ENCODE measurements at regions not wholly inside any gene's neighbourhood (a gene's known extent, or its start where the extent isn't known, plus 50 kb on each side); places are given as distances from the start of the nearest gene placed in this dataset.

GRCh38 chr5:105563842-105564241 lies 2001.3 kb upstream of the NUDT12 start:
- no peak overlapping the region for H3K4me3 ChIP-seq (ENCODE audit: low read depth, low read length)

DNA sequence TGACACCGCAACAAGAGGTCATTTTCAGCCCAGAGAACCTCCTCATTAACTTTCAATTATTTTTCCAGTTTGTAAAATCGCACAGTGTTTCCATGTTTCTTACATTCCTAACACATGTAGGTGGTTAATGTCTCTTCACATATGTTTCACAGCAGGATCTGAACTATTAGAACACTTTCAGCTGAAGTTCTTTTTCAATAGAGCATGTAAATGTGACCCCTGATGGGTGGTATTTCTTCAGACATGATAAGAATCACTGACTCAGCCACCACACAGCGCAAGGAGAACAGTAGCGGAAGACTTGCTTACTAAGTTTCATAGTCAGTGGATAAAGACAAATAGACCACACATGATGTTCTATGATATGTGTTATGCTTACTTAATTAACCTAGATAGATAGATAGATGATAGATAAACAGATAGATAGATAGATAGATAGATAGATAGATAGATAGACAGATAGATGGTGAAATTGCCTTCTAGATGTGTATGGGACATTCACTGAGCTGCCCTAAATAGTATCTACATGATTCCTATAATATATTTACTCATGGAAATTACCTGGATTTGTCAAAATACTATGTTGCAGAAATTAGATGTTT lies 1992.1 kb upstream of the NUDT12 start:
- no peak overlapping the region for H3K4me3 ChIP-seq (ENCODE audit: low read depth, low read length)

GRCh38 chr5:105544300-105544699 lies 1981.7 kb upstream of the NUDT12 start:
- no peak overlapping the region for H3K4me3 ChIP-seq (ENCODE audit: low read depth, low read length)

GRCh38 chr5:105536675-105537074 lies 1974.1 kb upstream of the NUDT12 start:
- H3K4me3 ChIP-seq (ENCODE audit: low read depth, low read length) = no peak overlapping the region

- H3K4me3 ChIP-seq (ENCODE audit: low read depth, low read length) = no peak overlapping the region
Observed at GRCh38 chr5:105530716-105531261, 1968.2 kb upstream of the NUDT12 start.

- no peak overlapping the region for H3K4me3 ChIP-seq (ENCODE audit: low read depth, low read length)
Observed at GRCh38 chr5:105529851-105530250, 1967.3 kb upstream of the NUDT12 start.

DNA sequence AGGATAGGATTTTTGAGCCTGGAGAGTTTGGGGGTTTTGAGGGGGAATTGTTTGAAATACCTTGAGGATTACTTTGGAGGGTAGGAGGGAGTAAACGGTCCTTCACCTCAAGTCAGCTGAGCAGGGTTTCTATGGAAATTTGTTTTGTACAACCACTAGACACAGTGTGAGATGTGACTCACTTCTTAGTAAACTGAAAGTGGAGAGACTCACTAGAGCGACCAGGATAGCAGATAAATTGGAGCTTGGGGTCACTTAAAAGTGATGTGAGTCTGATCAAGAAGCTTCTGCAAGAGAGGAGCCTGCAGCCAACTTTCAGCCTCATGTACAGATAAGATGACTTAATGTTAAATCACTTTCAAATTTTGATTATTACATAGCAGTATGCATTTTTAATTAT lies 1945.9 kb upstream of the NUDT12 start:
- no peak overlapping the region for H3K4me3 ChIP-seq (ENCODE audit: low read depth, low read length)

GRCh38 chr5:105506692-105507277 lies 1944.2 kb upstream of the NUDT12 start:
- H3K4me3 ChIP-seq (ENCODE audit: low read depth, low read length) = no peak overlapping the region

DNA sequence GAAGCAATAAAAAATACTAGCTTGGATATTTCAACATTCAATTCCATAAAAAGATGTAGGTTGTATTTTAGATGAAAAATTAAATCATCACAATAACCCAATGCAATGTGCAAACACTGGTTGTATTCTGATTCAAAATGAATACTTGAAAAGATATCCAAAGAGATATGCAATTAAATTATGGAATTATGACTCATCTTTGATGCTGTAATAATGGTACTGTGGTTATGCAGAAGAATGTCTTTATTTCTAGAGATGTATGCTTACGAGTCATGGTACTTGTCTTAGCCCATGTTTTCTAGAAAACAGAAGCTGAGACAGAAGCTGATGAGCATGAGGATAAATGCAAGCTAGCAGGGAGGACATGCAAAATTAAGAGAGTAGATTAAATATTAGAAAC lies 1941.4 kb upstream of the NUDT12 start:
- no peak overlapping the region for H3K4me3 ChIP-seq (ENCODE audit: low read depth, low read length)

GRCh38 chr5:105501315-105501714 lies 1938.7 kb upstream of the NUDT12 start:
- H3K4me3 ChIP-seq (ENCODE audit: low read depth, low read length) = no peak overlapping the region

DNA sequence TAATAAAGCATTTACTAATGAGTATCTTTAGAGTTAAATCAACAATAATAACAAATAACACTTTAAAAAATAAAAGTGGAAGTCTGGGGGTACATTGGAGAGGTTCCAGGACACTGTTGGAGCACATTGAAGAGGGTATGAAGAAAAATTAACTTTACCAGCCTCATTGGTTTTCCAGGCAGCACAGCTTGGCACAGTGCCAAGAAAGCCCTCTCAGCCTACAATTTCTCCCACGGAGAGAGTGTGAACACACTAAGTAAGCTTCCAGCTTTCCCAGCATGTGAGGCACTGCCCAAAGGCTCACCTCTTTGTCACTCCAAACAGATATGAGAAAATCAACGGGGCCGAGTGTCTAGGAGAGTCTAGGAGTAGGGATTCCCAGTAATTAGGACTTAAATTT lies 1912.8 kb upstream of the NUDT12 start:
- no peak overlapping the region for H3K4me3 ChIP-seq (ENCODE audit: low read depth, low read length)

DNA sequence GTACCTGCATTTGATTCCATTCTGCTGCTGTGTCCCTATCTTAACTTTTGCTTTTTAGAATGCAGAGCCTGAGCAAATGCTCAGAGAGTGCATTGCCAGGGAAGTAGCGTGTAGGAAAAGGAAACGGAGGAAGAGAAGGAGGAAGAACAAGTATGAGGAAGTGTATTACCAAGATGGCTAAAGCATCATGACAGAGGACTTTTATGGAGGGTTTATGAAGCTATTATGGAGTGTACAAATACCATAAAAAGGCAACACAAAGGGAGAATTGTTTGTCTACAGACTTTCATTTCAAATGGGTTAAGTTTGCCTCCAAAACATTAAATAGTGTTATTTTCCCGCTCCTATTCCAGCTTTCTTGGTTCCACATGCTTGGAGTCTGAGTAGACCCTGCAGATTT lies 1899.8 kb upstream of the NUDT12 start:
- no peak overlapping the region for H3K4me3 ChIP-seq (ENCODE audit: low read depth, low read length)

GRCh38 chr5:105460721-105461120 lies 1898.1 kb upstream of the NUDT12 start:
- H3K4me3 ChIP-seq (ENCODE audit: low read depth, low read length) = no peak overlapping the region

DNA sequence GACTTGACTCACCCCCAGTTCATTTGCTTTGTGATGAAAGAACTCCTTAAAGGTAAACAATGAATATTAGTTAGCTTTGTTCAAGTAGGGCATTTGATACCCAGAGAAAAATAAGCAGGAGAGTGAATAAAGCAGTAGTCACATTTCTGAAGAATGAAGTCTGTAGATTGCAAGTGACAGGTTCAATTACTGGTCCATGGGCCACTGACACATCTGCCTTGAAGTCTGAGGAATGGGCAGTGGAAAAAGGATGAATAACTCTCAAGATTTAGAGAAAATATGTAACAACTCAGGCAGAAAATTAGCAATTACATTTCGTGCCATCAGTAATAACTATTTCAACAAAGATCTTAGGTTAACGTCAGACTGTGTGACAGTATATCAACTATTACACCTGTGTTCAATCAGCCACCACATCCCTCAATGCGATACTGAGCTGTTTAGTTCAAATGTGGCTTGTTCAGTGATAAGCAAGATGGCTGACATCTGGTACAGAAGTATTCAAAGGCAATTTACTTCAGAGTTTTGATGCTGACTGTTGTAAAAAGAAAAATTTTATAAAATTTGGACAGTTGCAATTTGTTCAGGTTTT lies 1890.7 kb upstream of the NUDT12 start:
- no peak overlapping the region for H3K4me3 ChIP-seq (ENCODE audit: low read depth, low read length)

- H3K4me3 ChIP-seq (ENCODE audit: low read depth, low read length) = no peak overlapping the region
Observed at GRCh38 chr5:105448271-105448670, 1885.7 kb upstream of the NUDT12 start.

GRCh38 chr5:105430516-105430915 lies 1867.9 kb upstream of the NUDT12 start:
- no peak overlapping the region for H3K4me3 ChIP-seq (ENCODE audit: low read depth, low read length)

- no peak overlapping the region for H3K4me3 ChIP-seq (ENCODE audit: low read depth, low read length)
Observed at GRCh38 chr5:105428451-105429380, 1866.1 kb upstream of the NUDT12 start.

DNA sequence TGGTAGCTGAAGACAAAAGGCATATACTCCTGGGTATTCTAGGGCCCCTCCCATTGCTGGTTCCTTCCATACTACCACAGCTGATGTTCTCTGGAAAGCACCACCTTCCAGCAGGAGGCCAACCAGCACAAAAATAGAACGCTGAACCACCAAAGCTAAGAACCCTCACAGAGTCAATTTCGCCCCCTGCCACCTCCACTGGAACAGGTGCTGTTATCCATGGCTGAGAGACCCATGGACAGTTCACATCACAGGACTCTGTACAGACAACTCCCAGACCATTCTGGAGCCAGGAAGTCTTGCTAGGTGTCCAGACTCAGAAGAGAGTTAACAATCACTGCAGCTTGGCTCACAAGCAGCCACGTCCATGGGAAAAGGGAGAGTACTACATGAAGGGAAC lies 1851.5 kb upstream of the NUDT12 start:
- H3K4me3 ChIP-seq (ENCODE audit: low read depth, low read length) = no peak overlapping the region

DNA sequence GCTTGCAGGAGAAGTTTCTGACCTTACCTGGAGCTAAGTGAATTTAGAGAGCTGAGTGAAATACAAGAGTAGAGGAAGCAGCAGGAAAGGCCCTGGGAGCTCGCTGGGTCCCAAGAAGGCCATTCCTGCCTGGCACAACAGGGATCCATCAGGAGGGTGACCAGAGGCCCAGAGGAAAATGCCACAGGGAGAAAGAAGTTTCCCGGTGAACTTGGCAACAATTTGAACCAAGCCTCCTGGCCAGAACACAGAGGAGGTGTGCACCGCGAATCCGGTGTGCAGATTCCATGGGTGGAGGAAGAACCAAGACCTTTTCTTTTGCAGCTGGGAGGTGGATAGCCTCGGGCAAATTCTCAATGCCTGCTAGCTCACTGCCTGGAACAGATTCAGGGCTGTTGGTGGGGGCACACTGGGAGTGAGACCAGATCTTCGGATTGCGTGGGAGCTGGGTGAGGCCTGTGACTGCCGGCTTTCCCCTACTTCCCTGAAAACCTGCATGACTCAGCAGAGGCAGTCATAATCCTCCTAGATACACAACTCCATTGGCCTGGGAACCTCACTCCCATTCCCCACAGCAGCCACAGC lies 1850.9 kb upstream of the NUDT12 start:
- H3K4me3 ChIP-seq (ENCODE audit: low read depth, low read length) = no peak overlapping the region

DNA sequence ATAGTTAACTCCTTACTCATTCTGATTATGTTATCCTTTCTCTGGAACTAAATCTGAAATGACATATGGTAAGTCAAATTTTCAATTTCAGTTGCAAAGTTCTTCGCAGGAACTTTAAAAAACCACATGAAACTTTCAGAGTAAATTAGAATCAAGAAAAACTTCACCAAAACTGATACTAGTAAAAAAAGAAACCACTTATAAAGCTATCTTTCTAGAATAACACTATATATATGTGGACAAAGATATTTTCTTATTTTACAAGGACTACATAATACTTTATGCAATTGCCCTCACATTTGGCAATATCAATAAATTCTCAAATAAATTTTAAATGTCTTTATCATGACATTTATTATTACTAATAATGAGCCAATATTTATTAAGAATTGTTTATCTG lies 1847.1 kb upstream of the NUDT12 start:
- H3K4me3 ChIP-seq (ENCODE audit: low read depth, low read length) = no peak overlapping the region

DNA sequence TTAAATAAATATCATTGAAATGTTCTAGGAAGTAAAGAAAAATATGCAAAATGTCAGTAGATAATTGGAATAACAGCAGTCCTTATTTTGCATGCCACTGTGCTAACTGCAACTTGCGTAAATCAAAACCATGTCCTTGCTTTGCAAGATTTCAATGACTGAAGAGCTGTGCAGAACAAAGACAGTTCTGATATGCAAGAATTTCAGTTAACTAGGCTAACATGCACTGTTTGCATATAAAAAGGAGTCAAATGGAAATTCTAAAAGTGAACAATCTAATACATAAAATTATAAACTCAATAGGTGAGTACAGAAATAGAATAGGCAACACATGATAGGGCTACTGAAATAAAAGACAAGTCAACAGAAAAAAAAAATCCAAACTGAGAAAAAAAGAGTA lies 1844.6 kb upstream of the NUDT12 start:
- no peak overlapping the region for H3K4me3 ChIP-seq (ENCODE audit: low read depth, low read length)
